HG02610 (cell line): ENCODE measurements at regions not wholly inside any gene's neighbourhood (a gene's known extent, or its start where the extent isn't known, plus 50 kb on each side); places are given as distances from the start of the nearest gene placed in this dataset.

Source experiments
- ATAC-seq: cut with Tn5 transposase; IDR thresholded peaks from one replicate; pipeline ENCODE4 v1.9.1; 2021; ENCODE audit warnings: mild to moderate bottlenecking, moderate library complexity; ENCODE audit not compliant: unreplicated experiment

- no peak for ATAC-seq
Observed at GRCh38 chr1:239538239-239538988, 152.0 kb downstream of the CHRM3 start.

DNA sequence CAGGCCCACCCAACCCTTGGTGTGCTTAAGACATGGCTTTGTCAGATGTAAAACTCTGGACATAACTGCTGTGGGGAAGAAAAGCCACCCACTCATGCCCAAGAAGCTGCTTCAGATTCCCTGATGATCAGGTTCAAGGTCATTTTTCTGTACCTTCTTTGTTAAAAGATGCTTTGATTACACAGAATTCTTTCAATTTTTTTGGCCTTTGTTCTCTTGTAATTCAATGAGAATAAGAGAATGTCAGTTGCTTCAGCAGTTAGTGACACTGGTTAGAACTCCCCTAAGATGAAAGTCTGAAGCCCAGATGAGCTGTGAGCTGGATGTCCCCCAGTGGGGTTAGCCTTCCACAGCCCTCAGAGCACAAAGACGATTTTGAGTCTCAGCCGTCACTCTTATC is 152.7 kb downstream of the CHRM3 start:
- no peak for ATAC-seq

- ATAC-seq, result no peak
Observed at GRCh38 chr1:239539812-239540211, 153.4 kb downstream of the CHRM3 start.

- ATAC-seq, result no peak
Observed at GRCh38 chr1:239543873-239544272, 157.5 kb downstream of the CHRM3 start.

DNA sequence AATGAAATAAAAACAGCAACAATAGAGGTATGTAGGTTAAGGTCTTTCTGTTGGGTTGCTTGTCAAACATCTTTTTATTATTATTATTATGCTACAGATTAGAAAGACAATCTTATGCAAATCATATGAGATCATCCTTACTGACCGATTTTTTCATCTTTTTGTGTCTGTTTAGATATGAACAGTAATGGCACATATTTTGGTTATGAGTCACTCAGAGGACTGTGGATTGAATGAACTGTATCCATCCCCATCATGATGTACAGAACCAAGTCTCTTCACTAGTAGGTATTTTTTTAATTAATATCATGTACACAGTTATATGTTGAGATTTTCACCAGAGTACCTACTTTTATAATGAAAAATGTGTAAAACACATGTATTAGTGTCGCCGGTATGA is 159.1 kb downstream of the CHRM3 start:
- no peak for ATAC-seq

DNA sequence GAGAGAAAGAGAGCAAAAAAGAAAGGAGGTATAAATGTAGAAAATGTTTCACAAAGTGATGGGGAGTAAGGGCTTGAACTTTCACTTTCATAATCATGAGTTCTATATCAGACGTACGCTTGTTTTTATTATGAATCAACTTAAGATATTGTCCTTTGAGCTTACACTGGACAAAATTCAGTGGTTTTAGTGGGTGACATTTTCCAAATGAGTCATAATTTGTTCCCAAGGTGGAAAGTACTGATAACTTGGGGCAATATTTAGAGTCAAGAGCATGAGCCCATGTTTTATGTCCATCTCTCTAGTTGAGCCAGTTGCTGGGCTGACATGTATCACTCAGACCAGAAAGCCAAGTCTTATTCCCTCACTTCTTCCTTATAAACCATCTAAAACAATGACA is 161.6 kb downstream of the CHRM3 start:
- ATAC-seq, result peak; percentile 56

DNA sequence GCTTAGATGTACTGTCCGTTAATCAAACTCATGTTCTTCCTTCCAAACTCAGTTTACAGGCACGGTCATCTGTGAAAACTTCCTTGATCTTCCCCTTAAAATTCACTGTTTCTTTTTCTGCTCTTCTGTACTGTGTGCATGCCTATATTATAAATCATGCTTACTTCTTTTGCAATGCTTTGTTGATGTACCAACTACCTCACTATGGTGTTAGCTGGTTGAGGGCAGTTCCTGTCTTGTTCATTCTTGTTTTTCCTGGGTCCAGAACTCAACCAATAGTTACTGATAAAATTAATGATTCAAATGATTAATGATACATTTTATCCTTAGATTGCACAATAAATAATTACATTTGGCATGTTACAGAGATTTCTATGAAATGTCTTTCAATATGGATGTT is 163.8 kb downstream of the CHRM3 start:
- no peak for ATAC-seq

GRCh38 chr1:239555350-239555749 is 169.0 kb downstream of the CHRM3 start:
- no peak for ATAC-seq

DNA sequence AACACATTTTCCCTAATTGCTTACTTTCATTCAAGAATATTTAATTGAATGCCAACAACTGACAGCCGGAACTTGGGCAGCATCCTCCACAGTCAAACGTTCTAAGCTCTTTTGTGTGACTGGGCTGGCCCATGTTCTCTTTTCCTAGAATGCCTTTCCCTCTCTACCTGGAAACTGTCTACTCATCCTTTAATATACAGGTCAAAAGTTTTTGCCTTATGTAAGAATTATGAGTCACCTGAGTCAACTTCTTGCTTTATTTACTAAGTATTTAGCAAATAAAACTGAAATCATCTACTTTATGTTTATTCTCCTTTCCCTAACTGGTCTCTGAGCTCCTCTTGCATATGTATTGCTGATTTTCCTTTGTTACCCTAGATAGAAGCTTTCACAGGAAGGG is 172.2 kb downstream of the CHRM3 start:
- ATAC-seq, result no peak

DNA sequence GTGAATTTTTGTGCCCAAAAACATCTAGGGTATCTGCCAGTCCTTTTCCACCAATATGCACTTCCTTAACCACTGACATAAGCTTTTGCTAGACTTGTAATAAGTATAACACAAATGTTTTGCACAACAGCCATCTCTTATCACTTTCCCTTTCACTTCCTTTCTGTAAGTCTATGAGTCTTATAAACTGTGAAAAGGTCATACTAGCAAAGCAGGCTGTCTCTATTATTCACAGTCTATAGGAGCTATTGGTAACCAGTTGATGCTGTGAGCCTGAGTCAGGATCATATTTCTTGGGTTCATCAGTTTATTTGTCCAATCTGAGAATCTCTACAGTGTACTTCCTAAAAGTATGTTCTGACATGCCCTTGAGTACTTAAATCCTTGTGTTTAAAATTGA is 172.6 kb downstream of the CHRM3 start:
- ATAC-seq, result no peak

- no peak for ATAC-seq
Observed at GRCh38 chr1:239560921-239561320, 174.6 kb downstream of the CHRM3 start.

DNA sequence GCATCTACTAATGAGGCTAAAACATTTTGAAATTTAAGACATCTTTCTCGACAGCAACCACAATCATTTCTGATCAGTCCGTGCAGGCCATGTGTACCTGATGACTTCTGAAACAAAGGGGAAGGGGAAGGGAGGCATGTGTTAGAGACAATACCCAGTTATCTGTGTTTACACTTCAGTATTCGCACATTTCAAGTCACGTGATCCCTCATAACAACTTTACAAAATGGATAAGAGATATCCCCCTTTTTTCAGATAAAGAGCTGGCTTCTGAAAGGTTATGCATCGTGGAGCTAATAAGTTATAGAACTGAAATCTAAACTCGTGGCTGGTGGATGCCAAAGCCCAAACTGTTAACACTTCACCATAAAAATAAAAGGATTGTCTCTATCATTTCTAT is 175.7 kb downstream of the CHRM3 start:
- no peak for ATAC-seq

DNA sequence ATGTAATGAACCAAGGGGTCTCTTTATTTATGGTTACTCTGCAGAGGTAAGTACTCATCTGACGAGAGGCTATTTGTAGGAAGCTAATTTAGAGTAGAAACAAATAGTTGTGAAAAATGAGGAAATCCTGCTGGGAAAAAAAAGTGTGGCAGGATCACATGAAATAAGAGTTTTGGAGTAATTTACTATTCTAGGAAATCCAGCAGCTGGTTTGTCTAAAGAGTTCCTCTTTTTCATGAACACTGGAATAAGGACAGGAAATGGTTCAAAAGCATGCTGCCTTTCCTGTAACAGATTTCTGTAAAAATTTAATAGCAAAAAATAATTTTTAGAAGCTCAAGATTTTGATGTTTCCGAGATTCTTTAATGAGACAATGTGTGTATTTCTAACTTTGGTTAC is 177.3 kb downstream of the CHRM3 start:
- ATAC-seq, result no peak

DNA sequence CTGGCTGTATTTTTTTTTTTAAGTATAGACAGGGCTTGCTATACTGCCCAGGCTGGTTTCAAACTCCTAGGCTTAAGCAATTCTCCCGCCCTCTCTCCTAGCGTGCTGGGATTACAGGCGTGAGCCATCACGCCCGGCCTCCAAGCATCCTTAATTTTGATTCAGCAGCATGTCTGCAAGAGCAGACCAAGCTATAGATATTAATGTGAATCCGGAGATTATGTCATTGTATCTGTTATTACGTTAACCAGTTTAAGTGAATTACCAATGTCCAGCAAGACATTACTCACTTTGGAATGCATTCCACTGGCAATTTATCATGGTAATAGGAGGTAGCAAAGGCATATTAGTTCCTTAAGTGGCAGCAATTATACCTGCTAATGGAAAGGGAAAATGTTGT is 179.7 kb downstream of the CHRM3 start:
- no peak for ATAC-seq

DNA sequence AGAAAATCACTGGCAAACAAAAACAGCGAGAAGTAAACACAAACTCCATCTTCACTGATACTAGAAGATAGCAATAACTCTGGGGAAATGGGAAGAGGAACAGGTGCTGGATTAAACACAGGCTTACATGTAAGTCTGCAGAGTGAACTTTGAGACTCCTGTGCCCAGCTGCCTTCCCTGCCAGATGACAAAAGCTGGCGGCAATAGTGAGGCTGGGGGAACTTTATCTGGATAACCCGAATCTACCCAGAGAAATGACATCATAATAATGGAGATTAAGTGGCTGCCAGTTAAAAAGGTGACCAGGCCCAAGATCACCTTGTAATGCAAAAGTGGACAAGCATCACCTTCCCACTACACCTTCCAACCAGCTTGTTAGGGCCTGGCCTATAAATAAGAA is 184.5 kb downstream of the CHRM3 start:
- ATAC-seq, result no peak

DNA sequence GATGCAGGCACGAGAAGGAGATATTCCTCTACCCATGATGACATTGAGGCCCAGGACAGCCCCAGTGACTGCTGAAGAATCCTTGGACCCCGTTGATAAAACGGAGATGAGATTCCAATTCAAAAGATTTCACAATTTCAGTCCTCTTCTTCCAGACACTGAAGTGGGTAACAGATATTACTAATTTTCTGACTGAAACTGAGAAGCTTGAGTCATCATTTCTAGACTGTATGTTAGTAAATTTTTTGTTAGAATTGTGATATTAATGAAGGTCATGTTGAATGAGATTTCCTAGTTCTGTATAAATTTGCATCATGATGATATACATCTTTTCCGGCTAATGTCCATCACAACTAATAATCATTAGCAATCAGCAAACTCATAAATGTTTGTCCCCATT is 185.8 kb downstream of the CHRM3 start:
- ATAC-seq, result no peak

DNA sequence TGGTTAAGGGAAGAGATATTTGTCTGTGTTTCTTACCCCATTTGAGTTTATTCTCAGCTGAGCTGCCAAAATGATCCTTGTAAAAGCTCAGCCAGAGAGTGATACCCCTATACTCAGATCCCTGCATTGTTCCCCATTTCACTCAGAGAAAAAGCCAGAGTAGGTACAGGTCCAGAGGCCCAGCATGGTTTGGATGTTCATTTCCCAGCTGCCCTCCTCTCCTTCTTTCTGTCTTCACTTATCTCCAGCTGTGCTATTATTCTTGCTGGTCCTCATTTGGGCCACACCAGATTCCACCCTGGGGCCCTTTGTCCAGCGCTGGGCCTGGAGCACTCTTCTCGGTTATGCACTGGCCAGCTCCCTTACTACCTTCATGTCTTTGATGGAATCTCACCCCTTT is 187.7 kb downstream of the CHRM3 start:
- ATAC-seq, result no peak

DNA sequence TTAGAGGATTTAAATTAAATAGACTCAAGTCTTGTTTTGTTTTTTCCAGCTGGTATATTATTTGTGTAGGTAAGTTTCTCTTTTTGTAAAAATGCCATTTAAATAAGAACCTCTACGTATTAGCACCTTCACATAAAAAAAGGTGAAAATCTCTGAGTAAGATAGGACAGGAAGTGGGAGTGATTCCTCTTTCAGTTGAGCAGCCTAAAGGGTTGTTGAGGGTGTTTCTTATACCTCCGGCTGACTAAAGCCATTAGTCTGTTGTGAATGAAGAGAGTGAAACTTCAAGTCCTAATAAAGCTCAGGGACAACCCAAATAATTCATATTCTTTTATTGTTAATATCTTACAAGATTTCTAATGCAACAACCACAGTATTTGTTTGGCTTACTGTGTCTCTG is 188.7 kb downstream of the CHRM3 start:
- ATAC-seq, result no peak

GRCh38 chr1:239583536-239583935 is 197.2 kb downstream of the CHRM3 start:
- ATAC-seq, result no peak

- ATAC-seq, result no peak
Observed at GRCh38 chr1:239586128-239586527, 199.8 kb downstream of the CHRM3 start.

- no peak for ATAC-seq
Observed at GRCh38 chr1:239587066-239587465, 200.7 kb downstream of the CHRM3 start.

GRCh38 chr1:239587574-239588369 is 201.4 kb downstream of the CHRM3 start:
- no peak for ATAC-seq
